Mesenchymal stem cell (in vitro differentiated cells and primary cell): ENCODE measurements at regions not wholly inside any gene's neighbourhood (a gene's known extent, or its start where the extent isn't known, plus 50 kb on each side); places are given as distances from the start of the nearest gene placed in this dataset.
A peak's percentile ranks its signal among the peaks of the same experiment; 100 is the strongest.

Experiments
- DNase-seq: peaks from one replicate; pipeline ENCODE4 v3.0.0-alpha.2; 2013
- H2AFZ ChIP-seq: one replicate; pipeline ENCODE4 v1.6.1; 2013; ENCODE audit warnings: low read depth, mild to moderate bottlenecking, control low read depth, inconsistent platforms, low read length, moderate library complexity
- H2AK5ac ChIP-seq: 2 replicates; pipeline ENCODE4 v1.6.1; 2013; ENCODE audit warnings: low read length, moderate library complexity, mild to moderate bottlenecking, inconsistent platforms; ENCODE audit not compliant: severe bottlenecking
- H2BK120ac ChIP-seq: one replicate; pipeline ENCODE4 v1.6.1; 2013; ENCODE audit warnings: low read depth, mild to moderate bottlenecking, inconsistent platforms, low read length, moderate library complexity
- H2BK12ac ChIP-seq, 2 experiments: one replicate each; pipeline ENCODE4 v1.6.1; 2013; ENCODE audit warnings: inconsistent platforms in 2 of 2, low read length in 2 of 2, mild to moderate bottlenecking in 2 of 2, moderate library complexity in 2 of 2, control low read depth in 1 of 2
- H2BK15ac ChIP-seq: one replicate; pipeline ENCODE4 v1.6.1; 2013; ENCODE audit warnings: mild to moderate bottlenecking, low read depth, inconsistent platforms; ENCODE audit not compliant: poor library complexity, severe bottlenecking
- H2BK5ac ChIP-seq: 2 replicates; pipeline ENCODE4 v1.6.1; 2013; ENCODE audit warnings: low read depth, mild to moderate bottlenecking, low read length, control low read depth, inconsistent platforms; ENCODE audit not compliant: poor library complexity, severe bottlenecking
- H3K14ac ChIP-seq, 2 experiments: one replicate each; pipeline ENCODE4 v1.6.1; 2013; ENCODE audit warnings: inconsistent platforms in 2 of 2, low read length in 2 of 2, control low read depth in 1 of 2, mild to moderate bottlenecking in 1 of 2, moderate library complexity in 1 of 2
- H3K18ac ChIP-seq, 2 experiments: one replicate each; pipeline ENCODE4 v1.6.1; 2013; ENCODE audit warnings: inconsistent platforms in 2 of 2, low read length in 2 of 2, control low read depth in 1 of 2, low read depth in 1 of 2, mild to moderate bottlenecking in 1 of 2
- H3K23ac ChIP-seq, 2 experiments: one replicate each; pipeline ENCODE4 v1.6.1; 2013; ENCODE audit warnings: inconsistent platforms in 2 of 2, low read length in 2 of 2, mild to moderate bottlenecking in 2 of 2, moderate library complexity in 2 of 2, control low read depth in 1 of 2
- H3K27ac ChIP-seq: 2 replicates; pipeline ENCODE4 v1.5.1; 2013; ENCODE audit warnings: mild to moderate bottlenecking, moderate library complexity, low read length, control low read depth, inconsistent platforms; ENCODE audit not compliant: poor library complexity, severe bottlenecking
- H3K27me3 ChIP-seq, 2 experiments: 2 replicates each; pipeline versions ENCODE4 v1.6.1 to v1.7.0; 2013; ENCODE audit warnings: low read length in 2 of 2, mild to moderate bottlenecking in 2 of 2, moderate library complexity in 2 of 2, control low read depth in 1 of 2, inconsistent platforms in 1 of 2; ENCODE audit not compliant: control insufficient read depth in 1 of 2, insufficient read depth in 1 of 2
- H3K36me3 ChIP-seq, 2 experiments: 2 replicates each; pipeline versions ENCODE4 v1.6.1 to v1.7.0; 2013; ENCODE audit warnings: low read length in 2 of 2, control low read depth in 1 of 2, inconsistent platforms in 1 of 2, low read depth in 1 of 2, mild to moderate bottlenecking in 1 of 2; ENCODE audit not compliant: insufficient read depth in 2 of 2, control insufficient read depth in 1 of 2
- H3K4ac ChIP-seq, 2 experiments: one replicate each; pipeline ENCODE4 v1.6.1; 2013; ENCODE audit warnings: inconsistent platforms in 2 of 2, low read length in 2 of 2, mild to moderate bottlenecking in 2 of 2, moderate library complexity in 2 of 2, control low read depth in 1 of 2, low read depth in 1 of 2
- H3K4me1 ChIP-seq: 2 replicates; pipeline ENCODE4 v1.6.1; 2013; ENCODE audit warnings: low read depth, low read length, control low read depth; ENCODE audit not compliant: control insufficient read depth, insufficient read depth
- H3K4me2 ChIP-seq: 2 replicates; pipeline ENCODE4 v1.6.1; 2013; ENCODE audit warnings: low read length, mild to moderate bottlenecking, inconsistent platforms; ENCODE audit not compliant: poor library complexity, severe bottlenecking
- H3K4me3 ChIP-seq, 2 experiments: 2 replicates each; pipeline versions ENCODE4 v1.5.1 to v1.7.0; 2013; ENCODE audit warnings: low read length in 2 of 2, mild to moderate bottlenecking in 2 of 2, control low read depth in 1 of 2, low read depth in 1 of 2; ENCODE audit not compliant: insufficient read depth in 1 of 2
- H3K79me1 ChIP-seq: replicated peaks from 2 replicates; pipeline ENCODE4 v1.6.1; 2013; ENCODE audit warnings: mild to moderate bottlenecking, control low read depth, low read length, inconsistent platforms; ENCODE audit not compliant: poor library complexity, severe bottlenecking
- H3K9ac ChIP-seq: 2 replicates; pipeline ENCODE4 v1.7.0; 2013; ENCODE audit warnings: mild to moderate bottlenecking, low read length, moderate library complexity
- H3K9me3 ChIP-seq: 2 replicates; pipeline ENCODE4 v1.7.0; 2013; ENCODE audit warnings: mild to moderate bottlenecking, low read length; ENCODE audit not compliant: control insufficient read depth
- H4K8ac ChIP-seq: one replicate; pipeline ENCODE4 v1.6.1; 2013; ENCODE audit warnings: inconsistent platforms, mild to moderate bottlenecking, low read length, moderate library complexity
- H4K91ac ChIP-seq: one replicate; pipeline ENCODE4 v1.6.1; 2013; ENCODE audit warnings: mild to moderate bottlenecking, low read length, inconsistent platforms
- WGBS: methylation state at CpG from one replicate; pipeline ENCODE4 v1.1.7; 2013; ENCODE audit warnings: mixed read lengths; 5-methylcytosine and 5-hydroxymethylcytosine counted together

DNA sequence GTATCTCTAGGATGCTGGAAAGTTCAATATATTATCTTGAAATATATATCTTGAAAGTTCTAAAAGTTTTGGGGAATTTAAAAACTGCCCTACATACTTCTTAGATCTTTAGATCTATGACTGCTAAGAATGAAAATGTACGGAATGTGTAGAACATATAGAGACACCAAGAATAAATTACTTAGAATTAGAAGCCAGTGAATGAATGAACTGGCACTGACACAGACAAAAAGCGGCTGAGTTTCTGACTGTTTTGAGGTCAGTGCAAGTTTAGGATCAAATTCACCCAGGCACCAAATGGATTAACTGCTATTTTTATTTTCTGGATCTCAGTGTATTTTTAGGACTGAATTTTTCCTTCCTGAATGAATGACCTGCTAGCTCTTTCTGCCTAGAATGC is 411.2 kb downstream of the KCTD12 start:
- Histone ChIP-seq H3K9ac (peak overlapping the region; percentile 4), H4K91ac (no peak overlapping the region), H3K9me3 (no peaks in the 10 kb centered on the region), H3K27me3 (no peaks in the 10 kb centered on the region), H2AK5ac (no peak overlapping the region), H3K4ac (no peak overlapping the region), H2BK120ac (no peak overlapping the region), H3K4me3 (no peak overlapping the region), H2BK5ac (no peak overlapping the region), H3K79me1 (no peaks in the 10 kb centered on the region), H3K4me2 (no peak overlapping the region), H4K8ac (no peak overlapping the region), H3K14ac (no peak overlapping the region), H3K23ac (no peak overlapping the region), H2BK12ac (no peak overlapping the region), H3K4me1 (no peaks in the 10 kb centered on the region), H2AFZ (no peak overlapping the region), H3K36me3 (no peaks in the 10 kb centered on the region), H2BK15ac (no peak overlapping the region), H3K18ac (no peak overlapping the region), H3K27ac (no peak overlapping the region)
- WGBS: 71% methylated on average over 1 of the region's 2 CpGs
- DNase-seq: no peak

DNA sequence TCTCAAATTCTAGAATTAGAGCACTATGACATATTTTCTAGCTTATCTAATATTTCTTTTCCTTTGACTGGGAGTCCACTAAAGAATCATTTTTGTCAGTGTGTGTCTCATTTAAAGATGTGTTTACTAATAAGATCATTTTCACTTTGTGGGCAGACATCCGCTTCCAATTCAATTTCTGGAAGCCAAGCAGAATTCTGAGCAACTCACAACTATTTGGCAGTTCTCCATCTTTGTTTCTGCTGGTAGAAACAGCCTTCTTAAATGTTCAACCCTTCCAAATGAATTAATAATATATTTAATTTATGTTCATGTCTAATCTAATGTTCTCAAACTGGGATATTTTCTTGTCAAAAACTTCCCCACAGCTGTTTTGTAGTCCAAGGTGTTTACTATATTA is 411.8 kb downstream of the KCTD12 start:
- Histone ChIP-seq H4K8ac (no peak overlapping the region), H3K9ac (peak overlapping the region; percentile 60), H3K36me3 (no peaks in the 10 kb centered on the region), H3K23ac (no peak overlapping the region), H3K27me3 (no peaks in the 10 kb centered on the region), H2BK5ac (no peak overlapping the region), H3K4me3 (no peak overlapping the region), H3K4me1 (no peaks in the 10 kb centered on the region), H2AFZ (no peak overlapping the region), H3K4ac (no peak overlapping the region), H2BK120ac (no peak overlapping the region), H3K27ac (no peak overlapping the region), H3K14ac (no peak overlapping the region), H4K91ac (no peak overlapping the region), H3K9me3 (no peaks in the 10 kb centered on the region), H2BK12ac (no peak overlapping the region), H3K18ac (no peak overlapping the region), H2BK15ac (no peak overlapping the region), H3K4me2 (no peak overlapping the region), H3K79me1 (no peaks in the 10 kb centered on the region), H2AK5ac (no peak overlapping the region)
- 86% methylated on average over 1 of the region's 1 CpG for WGBS
- DNase-seq: no peak

DNA sequence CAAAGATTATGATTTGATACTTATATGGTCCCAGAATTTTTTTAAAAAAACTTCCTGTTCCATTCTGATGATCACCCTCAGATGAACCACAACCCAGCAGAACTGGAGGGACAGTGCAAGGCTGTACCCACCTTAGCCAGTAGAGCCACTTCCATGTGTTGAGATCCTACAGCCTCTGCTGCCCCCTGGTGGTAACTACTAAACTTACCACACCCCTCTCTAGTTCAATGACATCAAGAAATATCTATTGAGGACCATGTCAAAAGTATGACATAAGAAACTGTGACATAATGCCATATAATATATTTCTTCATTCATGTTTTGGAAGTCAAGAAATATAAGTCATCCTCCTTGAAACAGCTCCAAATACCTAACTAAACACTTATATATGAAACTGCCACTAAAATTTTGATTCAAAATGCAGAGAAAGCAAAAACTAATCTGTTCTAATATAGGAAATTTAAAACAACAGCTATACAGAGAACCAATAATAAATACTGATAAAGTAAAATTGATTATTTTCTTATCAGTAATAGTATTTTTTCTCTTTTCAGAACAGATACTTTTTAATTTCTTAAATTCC is 412.6 kb downstream of the KCTD12 start:
- Histone ChIP-seq H4K8ac (no peak overlapping the region), H2BK120ac (no peak overlapping the region), H3K27ac (no peak overlapping the region), H2AFZ (no peak overlapping the region), H3K4me1 (no peaks in the 10 kb centered on the region), H3K36me3 (no peaks in the 10 kb centered on the region), H3K9ac (peak overlapping the region; percentile 60), H2BK5ac (no peak overlapping the region), H2BK15ac (no peak overlapping the region), H3K18ac (no peak overlapping the region), H3K79me1 (no peaks in the 10 kb centered on the region), H4K91ac (no peak overlapping the region), H3K9me3 (no peaks in the 10 kb centered on the region), H2BK12ac (no peak overlapping the region), H3K27me3 (no peaks in the 10 kb centered on the region), H2AK5ac (no peak overlapping the region), H3K14ac (no peak overlapping the region), H3K23ac (no peak overlapping the region), H3K4me2 (no peak overlapping the region), H3K4ac (no peak overlapping the region), H3K4me3 (no peak overlapping the region)
- peak; percentile 83 for DNase-seq

DNA sequence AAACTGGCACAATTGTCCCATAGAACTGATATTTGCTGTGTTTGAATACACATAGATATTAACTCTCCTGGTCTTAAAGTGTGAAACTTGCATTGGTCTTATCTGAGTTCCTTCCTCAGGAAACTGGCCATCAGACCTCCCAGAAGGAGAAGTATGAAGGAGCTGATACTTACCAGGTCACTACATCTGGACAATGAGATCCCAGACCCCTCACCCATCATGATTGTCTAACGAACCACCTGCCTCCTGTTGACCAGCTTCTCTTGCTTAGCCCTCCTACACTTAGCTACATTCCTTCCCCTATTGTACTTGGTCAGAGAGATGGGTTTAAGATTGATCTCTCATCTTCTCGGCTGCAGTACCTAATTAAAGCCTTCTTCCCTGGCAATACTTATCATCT is 413.3 kb downstream of the KCTD12 start:
- H3K4ac ChIP-seq: peak overlapping the region; percentile 81 to 85
- no peak for DNase-seq
- peak overlapping the region; percentile 78 for H2AK5ac ChIP-seq
- H3K9me3 ChIP-seq: no peaks in the 10 kb centered on the region
- H2AFZ ChIP-seq: no peak overlapping the region
- peak overlapping the region; percentile 54 to 64 for H3K18ac ChIP-seq
- H2BK120ac ChIP-seq: peak overlapping the region; percentile 8
- H3K79me1 ChIP-seq: no peaks in the 10 kb centered on the region
- peak overlapping the region; percentile 80 for H4K91ac ChIP-seq
- no peaks in the 10 kb centered on the region for H3K36me3 ChIP-seq
- H3K14ac ChIP-seq: no peak overlapping the region
- no peaks in the 10 kb centered on the region for H3K27me3 ChIP-seq
- H3K23ac ChIP-seq: no peak overlapping the region
- no peaks in the 10 kb centered on the region for H3K4me1 ChIP-seq
- no peak overlapping the region for H3K9ac ChIP-seq
- peak overlapping the region; percentile 72 to 99 for H2BK12ac ChIP-seq
- no peak overlapping the region for H2BK5ac ChIP-seq
- H3K27ac ChIP-seq: peak overlapping the region; percentile 43
- H2BK15ac ChIP-seq: no peak overlapping the region
- H3K4me3 ChIP-seq: no peak overlapping the region
- WGBS: 93% methylated on average over 2 of the region's 2 CpGs
- no peak overlapping the region for H3K4me2 ChIP-seq
- H4K8ac ChIP-seq: peak overlapping the region; percentile 4
